Mesodermal cell (in vitro differentiated cells): ENCODE measurements at regions not wholly inside any gene's neighbourhood (a gene's known extent, or its start where the extent isn't known, plus 50 kb on each side); places are given as distances from the start of the nearest gene placed in this dataset.

Experiments
- H3K27ac ChIP-seq: 2 replicates; pipeline ENCODE4 v1.7.0; 2013; ENCODE audit warnings: mild to moderate bottlenecking, low read depth, low read length, moderate library complexity; ENCODE audit not compliant: severe bottlenecking
- H3K36me3 ChIP-seq: 2 replicates; pipeline ENCODE4 v1.7.1; 2013; ENCODE audit warnings: mild to moderate bottlenecking, low read length, moderate library complexity; ENCODE audit not compliant: control insufficient read depth, insufficient read depth
- H3K4me1 ChIP-seq: one replicate; pipeline ENCODE4 v1.7.1; 2013; ENCODE audit warnings: mild to moderate bottlenecking, low read length; ENCODE audit not compliant: insufficient read depth, control insufficient read depth, poor library complexity, severe bottlenecking
- H3K4me3 ChIP-seq: 2 replicates; pipeline ENCODE4 v1.7.0; 2013; ENCODE audit warnings: low read length, control low read depth, mild to moderate bottlenecking; ENCODE audit not compliant: insufficient read depth, poor library complexity, severe bottlenecking; ENCODE audit errors: extremely low read depth
- H3K9me3 ChIP-seq: 2 replicates; pipeline ENCODE4 v1.7.1; 2013; ENCODE audit warnings: mild to moderate bottlenecking, low read length, moderate library complexity; ENCODE audit not compliant: control insufficient read depth
- whole genome bisulfite sequencing, 2 experiments: methylation state at CpG; one replicate each; pipeline ENCODE4 v1.1.5; 2013; ENCODE audit warnings: missing lambda C conversion rate in 2 of 2; ENCODE audit not compliant: insufficient coverage in 2 of 2; 5-methylcytosine and 5-hydroxymethylcytosine counted together

- H3K4me1 ChIP-seq, result no peaks in the 10 kb centered on the region
- no peak overlapping the region for H3K27ac ChIP-seq
- no peaks in the 10 kb centered on the region for H3K9me3 ChIP-seq
- H3K36me3 ChIP-seq, result no peaks in the 10 kb centered on the region
- no peak overlapping the region for H3K4me3 ChIP-seq
- WGBS, 2 experiments, result 80 to 93% methylated on average over 2 to 3 of the region's 3 CpGs
These were observed 212.1 kb upstream of the PPP1R3A start for GRCh38 chr7:114130866-114131265.

- Histone ChIP-seq H3K27ac (no peak overlapping the region), H3K9me3 (no peaks in the 10 kb centered on the region), H3K36me3 (no peaks in the 10 kb centered on the region), H3K4me3 (no peak overlapping the region), H3K4me1 (no peaks in the 10 kb centered on the region)
- no CpG with 5 or more reads among the region's 1 CpG for WGBS, 2 experiments
These were observed 210.1 kb upstream of the PPP1R3A start for GRCh38 chr7:114128880-114129279.

GRCh38 chr7:114126095-114126494 lies 207.3 kb upstream of the PPP1R3A start:
- no peaks in the 10 kb centered on the region for H3K4me1 ChIP-seq
- H3K36me3 ChIP-seq, result no peaks in the 10 kb centered on the region
- no peak overlapping the region for H3K4me3 ChIP-seq
- H3K27ac ChIP-seq, result no peak overlapping the region
- H3K9me3 ChIP-seq, result no peaks in the 10 kb centered on the region

- 44 to 63% methylated on average over 1 to 2 of the region's 3 CpGs for WGBS, 2 experiments
- Histone ChIP-seq H3K36me3 (no peaks in the 10 kb centered on the region), H3K27ac (no peak overlapping the region), H3K4me1 (no peaks in the 10 kb centered on the region), H3K9me3 (no peaks in the 10 kb centered on the region), H3K4me3 (no peak overlapping the region)
These were observed 194.0 kb upstream of the PPP1R3A start for GRCh38 chr7:114112806-114113205.

- H3K4me3 ChIP-seq, result no peak overlapping the region
- H3K9me3 ChIP-seq, result no peaks in the 10 kb centered on the region
- no peak overlapping the region for H3K27ac ChIP-seq
- no peaks in the 10 kb centered on the region for H3K36me3 ChIP-seq
- H3K4me1 ChIP-seq, result no peaks in the 10 kb centered on the region
These were observed 191.9 kb upstream of the PPP1R3A start for GRCh38 chr7:114110666-114111065.

- H3K27ac ChIP-seq, result no peak overlapping the region
- no peaks in the 10 kb centered on the region for H3K36me3 ChIP-seq
- H3K4me3 ChIP-seq, result no peak overlapping the region
- no peaks in the 10 kb centered on the region for H3K9me3 ChIP-seq
- no peaks in the 10 kb centered on the region for H3K4me1 ChIP-seq
These were observed 190.9 kb upstream of the PPP1R3A start for GRCh38 chr7:114109721-114110120.

GRCh38 chr7:114109304-114109703 lies 190.5 kb upstream of the PPP1R3A start:
- Histone ChIP-seq H3K36me3 (no peaks in the 10 kb centered on the region), H3K4me1 (no peaks in the 10 kb centered on the region), H3K9me3 (no peaks in the 10 kb centered on the region), H3K27ac (no peak overlapping the region), H3K4me3 (no peak overlapping the region)
- WGBS, 2 experiments, result 83 to 100% methylated on average over 1 of the region's 1 CpG

- Histone ChIP-seq H3K9me3 (no peaks in the 10 kb centered on the region), H3K4me1 (no peaks in the 10 kb centered on the region)
These were observed 189.7 kb upstream of the PPP1R3A start for GRCh38 chr7:114108510-114108909.

GRCh38 chr7:114107522-114107921 lies 188.7 kb upstream of the PPP1R3A start:
- Histone ChIP-seq H3K4me1 (no peaks in the 10 kb centered on the region), H3K9me3 (no peaks in the 10 kb centered on the region), H3K4me3 (no peak overlapping the region), H3K27ac (no peak overlapping the region), H3K36me3 (no peaks in the 10 kb centered on the region)
- 63% methylated on average over 1 of the region's 2 CpGs; no CpG with 5 or more reads in 1 of the 2 experiments for WGBS, 2 experiments

More at GRCh38 chr7:114108510-114108909, 189.7 kb upstream of the PPP1R3A start:
- Histone ChIP-seq H3K27ac (no peak overlapping the region), H3K4me3 (no peak overlapping the region), H3K36me3 (no peaks in the 10 kb centered on the region)

GRCh38 chr7:114104035-114104434 lies 185.2 kb upstream of the PPP1R3A start:
- 100% methylated on average over 1 of the region's 1 CpG; no CpG with 5 or more reads in 1 of the 2 experiments for WGBS, 2 experiments
- Histone ChIP-seq H3K9me3 (no peaks in the 10 kb centered on the region), H3K27ac (no peak overlapping the region), H3K36me3 (no peaks in the 10 kb centered on the region), H3K4me1 (peaks cover 5% of the 10 kb centered on the region), H3K4me3 (no peak overlapping the region)

GRCh38 chr7:114102996-114103395 lies 184.2 kb upstream of the PPP1R3A start:
- no peaks in the 10 kb centered on the region for H3K36me3 ChIP-seq
- H3K9me3 ChIP-seq, result no peaks in the 10 kb centered on the region
- no peak overlapping the region for H3K4me3 ChIP-seq
- WGBS, 2 experiments, result 100% methylated on average over 1 of the region's 2 CpGs
- peaks cover 5% of the 10 kb centered on the region for H3K4me1 ChIP-seq
- no peak overlapping the region for H3K27ac ChIP-seq

GRCh38 chr7:114102131-114102530 lies 183.3 kb upstream of the PPP1R3A start:
- H3K9me3 ChIP-seq, result no peaks in the 10 kb centered on the region
- no CpG with 5 or more reads among the region's 1 CpG for WGBS, 2 experiments
- peaks cover 5% of the 10 kb centered on the region for H3K4me1 ChIP-seq
- H3K27ac ChIP-seq, result no peak overlapping the region
- no peaks in the 10 kb centered on the region for H3K36me3 ChIP-seq
- H3K4me3 ChIP-seq, result no peak overlapping the region
